Smooth muscle cell (in vitro differentiated cells): ENCODE measurements at regions not wholly inside any gene's neighbourhood (a gene's known extent, or its start where the extent isn't known, plus 50 kb on each side); places are given as distances from the start of the nearest gene placed in this dataset.
A peak's percentile ranks its signal among the peaks of the same experiment; 100 is the strongest.

Experiments
- DNase-seq: peaks from one replicate; lab custom pipeline; 2025; ENCODE audit not compliant: unreplicated experiment; lab: John Stamatoyannopoulos, UW
- H2AFZ ChIP-seq: fragments of 200-600 bp; sonication (generic); 2 replicates; pipeline ENCODE4 v1.6.0; 2016; ENCODE audit warnings: antibody characterized with exemption, low read depth, mild to moderate bottlenecking
- H3F3A ChIP-seq: fragments of 200-600 bp; sonication (generic); 2 replicates; pipeline ENCODE4 v1.6.0; 2017; ENCODE audit warnings: antibody characterized with exemption, low read depth
- H3K27ac ChIP-seq: fragments of 200-600 bp; sonication (generic); 2 replicates; pipeline ENCODE4 v1.5.1; 2016; ENCODE audit warnings: low read depth, mild to moderate bottlenecking
- H3K27me3 ChIP-seq: fragments of 200-600 bp; sonication (generic); 2 replicates; pipeline ENCODE4 v1.6.1; 2016; ENCODE audit warnings: low read depth, mild to moderate bottlenecking
- H3K36me3 ChIP-seq: fragments of 200-600 bp; sonication (generic); 2 replicates; pipeline ENCODE4 v1.5.1; 2016; ENCODE audit warnings: low read depth
- H3K4me1 ChIP-seq: fragments of 200-600 bp; sonication (generic); 2 replicates; pipeline ENCODE4 v1.5.1; 2016; ENCODE audit warnings: low read depth
- H3K4me2 ChIP-seq: fragments of 200-600 bp; sonication (generic); 2 replicates; pipeline ENCODE4 v1.6.0; 2016; ENCODE audit warnings: mild to moderate bottlenecking
- H3K4me3 ChIP-seq: fragments of 200-600 bp; sonication (generic); 2 replicates; pipeline ENCODE4 v1.5.1; 2016; ENCODE audit warnings: mild to moderate bottlenecking
- H3K79me2 ChIP-seq: fragments of 200-600 bp; sonication (generic); 2 replicates; pipeline ENCODE4 v1.6.0; 2016; ENCODE audit warnings: low read depth, mild to moderate bottlenecking
- H3K9ac ChIP-seq: fragments of 200-600 bp; sonication (generic); 2 replicates; pipeline ENCODE4 v1.6.0; 2016; ENCODE audit warnings: low read depth
- H3K9me3 ChIP-seq: fragments of 200-600 bp; sonication (generic); replicated peaks from 2 replicates; pipeline ENCODE4 v1.5.1; 2016; ENCODE audit warnings: low read depth
- H4K20me1 ChIP-seq: fragments of 200-600 bp; sonication (generic); 2 replicates; pipeline ENCODE4 v1.6.0; 2016; ENCODE audit warnings: low read depth
- WGBS: methylation state at CpG from one replicate; pipeline ENCODE4 v1.1.7; 2016; ENCODE audit warnings: low lambda C conversion rate; 5-methylcytosine and 5-hydroxymethylcytosine counted together
- TF ChIP-seq, protein P1 (sequence below): fragments of 200-600 bp; sonication (generic); IDR thresholded peaks from 2 replicates; pipeline ENCODE4 v1.5.1; 2017; ENCODE audit warnings: borderline replicate concordance, mild to moderate bottlenecking, antibody characterized with exemption; ENCODE audit not compliant: insufficient read depth, poor library complexity, severe bottlenecking

DNA sequence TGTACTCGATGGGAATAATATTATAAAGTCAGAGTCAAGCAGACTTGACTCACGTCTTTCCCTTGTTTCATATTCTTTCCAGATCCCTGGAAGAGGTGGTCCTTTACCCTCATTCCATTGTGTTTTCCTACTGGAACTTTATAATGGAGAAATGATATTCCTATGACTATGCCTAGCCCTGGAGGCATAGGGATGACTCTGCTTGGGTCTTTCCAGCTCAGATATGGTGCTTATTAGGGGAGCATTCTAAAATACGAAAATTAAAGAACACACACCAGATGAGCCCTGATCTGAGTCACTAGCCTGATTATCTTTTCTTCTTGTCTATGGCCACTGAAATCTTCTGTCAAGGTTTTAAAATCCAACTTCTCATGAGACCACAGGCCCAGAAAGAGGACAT is 231.4 kb downstream of the ANKRD50 start:
- 86% methylated on average over 3 of the region's 3 CpGs for WGBS
- no peaks in the 10 kb centered on the region for H3K79me2 ChIP-seq
- no peak for DNase-seq
- no peak overlapping the region for H3K9ac ChIP-seq
- H2AFZ ChIP-seq: no peak overlapping the region
- no peak overlapping the region for H3K4me3 ChIP-seq
- peaks cover 21% of the 10 kb centered on the region for H3K4me1 ChIP-seq
- H3K27me3 ChIP-seq: no peaks in the 10 kb centered on the region
- H3K27ac ChIP-seq: no peak overlapping the region
- TF ChIP-seq, protein P1, sequence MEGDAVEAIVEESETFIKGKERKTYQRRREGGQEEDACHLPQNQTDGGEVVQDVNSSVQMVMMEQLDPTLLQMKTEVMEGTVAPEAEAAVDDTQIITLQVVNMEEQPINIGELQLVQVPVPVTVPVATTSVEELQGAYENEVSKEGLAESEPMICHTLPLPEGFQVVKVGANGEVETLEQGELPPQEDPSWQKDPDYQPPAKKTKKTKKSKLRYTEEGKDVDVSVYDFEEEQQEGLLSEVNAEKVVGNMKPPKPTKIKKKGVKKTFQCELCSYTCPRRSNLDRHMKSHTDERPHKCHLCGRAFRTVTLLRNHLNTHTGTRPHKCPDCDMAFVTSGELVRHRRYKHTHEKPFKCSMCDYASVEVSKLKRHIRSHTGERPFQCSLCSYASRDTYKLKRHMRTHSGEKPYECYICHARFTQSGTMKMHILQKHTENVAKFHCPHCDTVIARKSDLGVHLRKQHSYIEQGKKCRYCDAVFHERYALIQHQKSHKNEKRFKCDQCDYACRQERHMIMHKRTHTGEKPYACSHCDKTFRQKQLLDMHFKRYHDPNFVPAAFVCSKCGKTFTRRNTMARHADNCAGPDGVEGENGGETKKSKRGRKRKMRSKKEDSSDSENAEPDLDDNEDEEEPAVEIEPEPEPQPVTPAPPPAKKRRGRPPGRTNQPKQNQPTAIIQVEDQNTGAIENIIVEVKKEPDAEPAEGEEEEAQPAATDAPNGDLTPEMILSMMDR: no peak
- H3F3A ChIP-seq: peaks cover 10% of the 10 kb centered on the region
- no peaks in the 10 kb centered on the region for H4K20me1 ChIP-seq
- H3K36me3 ChIP-seq: no peaks in the 10 kb centered on the region
- no peaks in the 10 kb centered on the region for H3K9me3 ChIP-seq
- no peak overlapping the region for H3K4me2 ChIP-seq

DNA sequence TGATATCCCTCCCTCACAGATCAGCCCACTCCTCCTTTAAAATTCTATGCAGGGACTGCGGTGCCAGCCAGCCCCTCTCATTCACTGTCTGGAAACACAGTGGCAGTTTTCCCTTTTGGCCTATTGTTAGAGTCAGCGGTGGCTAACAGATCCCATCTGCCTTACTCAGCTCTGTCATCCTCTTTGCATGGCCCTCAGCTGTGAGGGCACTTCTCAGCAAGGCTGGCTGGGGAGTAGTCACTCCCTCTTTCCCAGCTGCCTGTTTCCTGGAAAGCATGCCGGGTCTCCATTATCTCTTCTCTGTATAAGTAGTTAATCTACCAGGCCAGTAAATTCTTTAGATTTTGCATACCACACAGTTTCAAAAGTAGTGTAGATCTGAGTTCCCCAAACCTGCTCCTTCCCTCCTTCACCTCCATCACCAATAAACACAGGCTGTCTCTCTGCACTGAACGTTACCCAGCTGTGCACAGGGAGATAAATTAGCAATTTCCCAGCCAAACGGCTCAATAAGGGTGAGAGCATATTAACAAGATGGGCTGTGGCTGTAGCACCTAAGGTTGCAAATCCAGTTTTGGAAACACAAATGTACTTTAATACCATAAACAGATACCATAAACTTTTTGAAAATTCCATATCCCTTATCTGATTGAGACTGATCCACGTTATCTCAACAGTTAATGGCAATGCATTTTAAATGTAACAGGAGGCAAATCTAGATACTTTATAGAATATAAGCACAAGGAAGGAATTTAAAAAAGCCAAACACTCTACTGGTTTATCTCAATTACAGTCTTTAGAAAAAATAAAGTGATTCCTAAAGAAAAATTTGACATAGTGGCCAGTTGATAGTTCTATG is 229.3 kb downstream of the ANKRD50 start:
- Histone ChIP-seq H3K79me2 (no peaks in the 10 kb centered on the region), H3K4me2 (peak overlapping the region; percentile 79), H3K4me3 (no peak overlapping the region), H4K20me1 (no peaks in the 10 kb centered on the region), H3K9ac (no peak overlapping the region), H2AFZ (peak overlapping the region; percentile 40), H3K27me3 (no peaks in the 10 kb centered on the region), H3K36me3 (no peaks in the 10 kb centered on the region), H3K9me3 (no peaks in the 10 kb centered on the region), H3F3A (peaks cover 10% of the 10 kb centered on the region), H3K27ac (peak overlapping the region; percentile 12), H3K4me1 (peaks cover 21% of the 10 kb centered on the region)
- TF ChIP-seq, protein P1: no peak
- WGBS: 7% methylated on average over 6 of the region's 6 CpGs
- no peak for DNase-seq

DNA sequence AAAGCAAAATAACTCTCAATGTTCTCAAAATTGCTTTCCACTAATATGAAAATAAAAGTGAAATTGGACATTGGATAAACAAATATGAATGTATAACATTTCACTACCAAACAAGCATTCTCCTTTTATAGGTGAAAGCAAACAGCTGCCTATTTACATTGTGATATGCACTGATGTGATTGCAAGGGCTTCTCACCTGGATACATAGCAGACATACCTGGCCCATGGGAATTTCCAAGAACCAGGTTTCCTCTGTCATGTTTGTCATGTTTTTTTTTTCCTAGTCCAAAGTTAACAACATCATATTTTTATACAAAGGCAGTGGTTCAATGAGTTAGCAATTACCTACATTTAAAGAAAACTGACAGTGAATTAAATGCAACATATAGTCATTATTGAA is 228.5 kb downstream of the ANKRD50 start:
- Histone ChIP-seq H3K9me3 (no peaks in the 10 kb centered on the region), H3K79me2 (no peaks in the 10 kb centered on the region), H3K4me1 (peaks cover 21% of the 10 kb centered on the region), H3K4me3 (no peak overlapping the region), H3K27me3 (no peaks in the 10 kb centered on the region), H2AFZ (no peak overlapping the region), H3F3A (peaks cover 10% of the 10 kb centered on the region), H3K4me2 (no peak overlapping the region), H3K36me3 (no peaks in the 10 kb centered on the region), H3K27ac (no peak overlapping the region), H3K9ac (no peak overlapping the region), H4K20me1 (no peaks in the 10 kb centered on the region)
- TF ChIP-seq, protein P1: no peak
- DNase-seq: no peak

- H3K27me3 ChIP-seq: no peaks in the 10 kb centered on the region
- peaks cover 21% of the 10 kb centered on the region for H3K4me1 ChIP-seq
- H3K4me2 ChIP-seq: no peak overlapping the region
- no peaks in the 10 kb centered on the region for H4K20me1 ChIP-seq
- H3K36me3 ChIP-seq: no peaks in the 10 kb centered on the region
- no peak overlapping the region for H3K27ac ChIP-seq
- peaks cover 10% of the 10 kb centered on the region for H3F3A ChIP-seq
- no peak for DNase-seq
- H3K4me3 ChIP-seq: no peak overlapping the region
- H3K9ac ChIP-seq: no peak overlapping the region
- H3K79me2 ChIP-seq: no peaks in the 10 kb centered on the region
- no peaks in the 10 kb centered on the region for H3K9me3 ChIP-seq
- TF ChIP-seq, protein P1: no peak
- no peak overlapping the region for H2AFZ ChIP-seq
- WGBS: 99% methylated on average over 2 of the region's 2 CpGs
Measured at GRCh38 chr4:124484940-124485339, 227.6 kb downstream of the ANKRD50 start.
